HUES6 (cell line): ENCODE measurements at regions not wholly inside any gene's neighbourhood (a gene's known extent, or its start where the extent isn't known, plus 50 kb on each side); places are given as distances from the start of the nearest gene placed in this dataset.

Source experiments
- H3K27ac ChIP-seq: 2 replicates; pipeline ENCODE4 v1.7.0; 2013; ENCODE audit warnings: low read depth, mild to moderate bottlenecking, low read length, inconsistent platforms
- H3K27me3 ChIP-seq: 2 replicates; pipeline ENCODE4 v1.6.1; 2013; ENCODE audit warnings: low read length; ENCODE audit not compliant: control insufficient read depth, insufficient read depth
- H3K36me3 ChIP-seq: 2 replicates; pipeline ENCODE4 v1.6.1; 2013; ENCODE audit warnings: low read length; ENCODE audit not compliant: control insufficient read depth, insufficient read depth
- H3K4me1 ChIP-seq: 2 replicates; pipeline ENCODE4 v1.6.1; 2013; ENCODE audit warnings: low read length; ENCODE audit not compliant: control insufficient read depth, insufficient read depth
- H3K4me3 ChIP-seq: 2 replicates; pipeline ENCODE4 v1.5.1; 2013; ENCODE audit warnings: low read depth, low read length
- H3K9ac ChIP-seq: one replicate; pipeline ENCODE4 v1.6.1; 2013; ENCODE audit warnings: mild to moderate bottlenecking, low read length
- H3K9me3 ChIP-seq: 2 replicates; pipeline ENCODE4 v1.6.1; 2013; ENCODE audit warnings: low read depth, low read length; ENCODE audit not compliant: control insufficient read depth, insufficient read depth

DNA sequence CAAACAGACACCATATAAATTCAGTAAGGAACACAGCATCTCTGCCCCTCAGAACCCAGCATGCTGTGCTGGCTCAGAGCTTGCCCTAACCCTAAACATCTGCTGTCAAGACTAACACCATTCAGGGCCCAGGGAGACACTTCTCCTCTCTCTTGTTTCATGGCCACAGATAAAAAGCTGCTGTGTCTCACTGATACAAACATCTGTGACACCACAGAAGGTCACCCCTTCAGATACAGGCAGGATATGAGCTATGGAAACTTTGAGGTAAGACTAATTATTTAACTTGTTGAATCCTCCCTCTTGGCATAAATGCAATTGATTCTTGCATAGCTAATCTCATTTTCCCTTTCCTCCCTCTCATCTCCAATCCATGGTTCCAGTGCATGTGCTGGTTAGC is 61.6 kb upstream of the GPR12 start:
- Histone ChIP-seq H3K9ac (no peak overlapping the region), H3K36me3 (no peaks in the 10 kb centered on the region), H3K9me3 (no peaks in the 10 kb centered on the region), H3K4me3 (no peak overlapping the region), H3K4me1 (no peaks in the 10 kb centered on the region), H3K27me3 (no peaks in the 10 kb centered on the region), H3K27ac (no peak overlapping the region)

DNA sequence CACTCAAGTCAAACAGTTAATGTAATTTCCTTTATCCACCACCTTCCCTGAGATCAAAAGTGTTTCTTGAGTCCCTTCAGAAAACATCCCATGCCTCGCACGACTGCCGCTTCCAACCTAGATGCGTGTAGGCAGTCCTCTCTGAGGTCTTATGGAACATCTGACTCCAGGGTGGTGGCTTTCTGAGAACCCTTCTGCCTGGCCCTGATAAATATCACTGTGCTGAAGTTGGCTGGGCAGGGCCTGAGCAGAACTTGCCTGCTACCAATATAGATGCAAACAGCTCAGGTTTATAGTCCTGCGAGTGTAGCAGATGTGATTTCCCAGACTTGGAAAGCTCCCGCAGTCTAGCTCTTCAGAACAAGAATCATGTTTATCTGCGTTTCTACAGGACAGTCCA is 61.1 kb upstream of the GPR12 start:
- no peaks in the 10 kb centered on the region for H3K4me1 ChIP-seq
- no peaks in the 10 kb centered on the region for H3K9me3 ChIP-seq
- H3K27ac ChIP-seq, result no peak overlapping the region
- no peaks in the 10 kb centered on the region for H3K36me3 ChIP-seq
- no peaks in the 10 kb centered on the region for H3K27me3 ChIP-seq
- no peak overlapping the region for H3K9ac ChIP-seq
- H3K4me3 ChIP-seq, result no peak overlapping the region

GRCh38 chr13:26820871-26821270 is 60.3 kb upstream of the GPR12 start:
- no peaks in the 10 kb centered on the region for H3K4me1 ChIP-seq
- no peaks in the 10 kb centered on the region for H3K36me3 ChIP-seq
- no peaks in the 10 kb centered on the region for H3K9me3 ChIP-seq
- H3K27me3 ChIP-seq, result no peaks in the 10 kb centered on the region
- no peak overlapping the region for H3K9ac ChIP-seq
- H3K27ac ChIP-seq, result no peak overlapping the region
- H3K4me3 ChIP-seq, result no peak overlapping the region

DNA sequence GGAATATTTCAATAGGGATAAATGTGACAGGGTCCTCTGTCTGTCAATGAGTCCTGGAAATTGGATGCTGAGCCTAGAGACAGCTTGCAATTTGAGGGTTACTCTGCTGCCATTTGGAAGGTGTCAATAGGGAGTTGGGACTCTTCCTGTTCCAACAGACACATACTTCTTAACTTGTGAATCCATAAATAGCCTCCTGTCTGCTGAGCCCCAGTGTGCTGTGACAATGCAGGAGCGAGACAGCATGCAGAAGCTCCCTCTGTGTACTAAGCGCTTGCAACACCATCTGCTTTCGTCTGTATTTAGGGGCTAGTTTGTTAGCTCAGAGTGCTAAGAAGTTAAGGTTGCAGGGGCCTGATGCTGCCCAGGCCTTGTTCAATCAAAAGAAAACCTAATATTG is 58.5 kb upstream of the GPR12 start:
- no peaks in the 10 kb centered on the region for H3K27me3 ChIP-seq
- no peak overlapping the region for H3K27ac ChIP-seq
- H3K4me1 ChIP-seq, result no peaks in the 10 kb centered on the region
- H3K36me3 ChIP-seq, result no peaks in the 10 kb centered on the region
- no peak overlapping the region for H3K4me3 ChIP-seq
- no peak overlapping the region for H3K9ac ChIP-seq
- H3K9me3 ChIP-seq, result no peaks in the 10 kb centered on the region

DNA sequence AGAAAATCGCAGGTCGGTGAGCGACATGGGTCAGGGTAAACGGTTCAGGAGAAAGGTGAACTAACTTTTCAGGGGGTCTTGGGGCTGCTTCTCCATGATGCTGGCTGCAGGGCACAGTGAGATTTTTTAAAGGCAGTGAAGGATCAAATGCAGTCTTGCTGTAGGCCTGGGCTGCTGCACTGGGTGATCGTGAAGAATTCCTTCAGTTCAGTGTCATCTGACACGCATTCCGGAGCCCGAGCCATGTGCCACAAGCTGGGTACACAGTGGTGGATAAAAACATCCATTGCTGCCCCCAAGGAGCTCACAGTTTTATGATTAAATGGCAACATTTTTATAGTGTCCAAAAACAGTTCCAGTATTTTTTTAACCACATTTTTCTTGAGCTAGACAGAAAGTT is 56.3 kb upstream of the GPR12 start:
- Histone ChIP-seq H3K4me3 (no peak overlapping the region), H3K27me3 (no peaks in the 10 kb centered on the region), H3K36me3 (no peaks in the 10 kb centered on the region), H3K9ac (no peak overlapping the region), H3K4me1 (no peaks in the 10 kb centered on the region), H3K9me3 (no peaks in the 10 kb centered on the region), H3K27ac (no peak overlapping the region)

DNA sequence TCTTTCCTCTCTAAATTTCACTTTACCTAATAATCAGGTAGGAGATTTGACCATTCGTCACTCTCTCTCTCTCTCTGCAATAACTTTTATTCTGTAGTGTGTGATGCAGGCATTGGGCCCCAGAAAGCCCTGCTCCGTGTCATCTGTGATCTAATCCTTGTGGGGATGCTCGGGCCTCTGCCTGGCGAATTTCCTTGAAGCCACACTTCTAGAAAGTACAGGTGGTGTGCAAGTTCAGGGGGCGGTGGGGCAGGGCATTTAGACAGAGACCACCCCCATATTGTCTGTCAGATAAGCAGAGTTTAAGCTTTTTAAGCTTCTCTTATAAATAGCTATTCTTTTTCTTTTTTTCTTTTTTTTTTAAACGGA is 53.4 kb upstream of the GPR12 start:
- Histone ChIP-seq H3K9ac (no peak overlapping the region), H3K4me3 (no peak overlapping the region), H3K9me3 (no peaks in the 10 kb centered on the region), H3K4me1 (peaks cover 8% of the 10 kb centered on the region), H3K36me3 (no peaks in the 10 kb centered on the region), H3K27ac (no peak overlapping the region), H3K27me3 (no peaks in the 10 kb centered on the region)

- Histone ChIP-seq H3K27me3 (no peaks in the 10 kb centered on the region), H3K9ac (no peak overlapping the region), H3K4me3 (no peak overlapping the region), H3K4me1 (peaks cover 8% of the 10 kb centered on the region), H3K36me3 (no peaks in the 10 kb centered on the region), H3K9me3 (no peaks in the 10 kb centered on the region), H3K27ac (no peak overlapping the region)
Observed at GRCh38 chr13:26813321-26813979, 52.9 kb upstream of the GPR12 start.

DNA sequence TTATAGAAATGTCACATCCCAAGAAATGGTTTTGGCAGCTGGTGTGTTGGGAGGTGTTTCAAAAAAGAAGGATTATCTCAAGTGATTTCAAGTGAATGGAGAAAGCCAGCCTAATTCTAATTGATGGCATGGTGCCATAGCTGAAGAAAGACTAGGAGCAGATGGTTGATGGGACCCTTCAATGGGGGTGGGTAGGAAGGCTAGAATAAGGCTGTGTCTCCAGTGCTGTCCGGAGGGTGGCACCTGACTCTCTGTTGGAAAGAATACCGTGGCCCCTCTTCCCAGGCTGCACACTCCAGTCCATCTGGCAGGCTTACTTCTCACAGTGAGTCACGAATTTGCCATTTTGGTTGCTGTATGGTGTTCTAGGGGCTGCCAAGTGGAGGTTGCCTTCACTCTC is 51.0 kb upstream of the GPR12 start:
- Histone ChIP-seq H3K27me3 (no peaks in the 10 kb centered on the region), H3K4me3 (no peak overlapping the region), H3K27ac (no peak overlapping the region), H3K9ac (no peak overlapping the region), H3K4me1 (peaks cover 8% of the 10 kb centered on the region), H3K36me3 (no peaks in the 10 kb centered on the region), H3K9me3 (0 out of 2 replicates have a peak, but pooled peaks cover 1% of the 10 kb centered on the region)
